Dendritic cell treated with granulocyte-macrophage colony-stimulating factor and Interleukin-4, amounts not matched to agents 40 ng/mL and 50 ng/mL, for 4 days (primary cell): ENCODE measurements at regions not wholly inside any gene's neighbourhood (a gene's known extent, or its start where the extent isn't known, plus 50 kb on each side); places are given as distances from the start of the nearest gene placed in this dataset.

Experiments used
- H3K27ac Mint-ChIP-seq: one replicate; pipeline ENCODE4 v1.8.0; 2022; ENCODE audit warnings: mild to moderate bottlenecking, mixed read lengths
- H3K27me3 Mint-ChIP-seq: one replicate; pipeline ENCODE4 v1.8.0; 2022; ENCODE audit warnings: mild to moderate bottlenecking, mixed read lengths
- H3K36me3 Mint-ChIP-seq: one replicate; pipeline ENCODE4 v1.8.0; 2022; ENCODE audit warnings: low read depth, mixed read lengths
- H3K4me1 Mint-ChIP-seq: one replicate; pipeline ENCODE4 v1.8.0; 2022; ENCODE audit warnings: low read depth, mixed read lengths
- H3K4me3 Mint-ChIP-seq: one replicate; pipeline ENCODE4 v1.8.0; 2022; ENCODE audit warnings: mild to moderate bottlenecking, moderate library complexity, mixed read lengths
- H3K9me3 Mint-ChIP-seq: one replicate; pipeline ENCODE4 v1.8.0; 2022; ENCODE audit warnings: mixed read lengths
- intact Hi-C: fragments of 100-400 bp; cut with micrococcal nuclease; formaldehyde crosslinking; loops from one replicate; pipeline ENCODE4 v1.15.0; 2022

GRCh38 chr1:221462345-221462744 is 279.5 kb downstream of the DUSP10 start:
- H3K36me3 Mint-ChIP-seq: no peaks in the 10 kb centered on the region
- intact Hi-C loops: no loop called here
- H3K27ac Mint-ChIP-seq: no peak overlapping the region
- no peaks in the 10 kb centered on the region for H3K9me3 Mint-ChIP-seq
- no peaks in the 10 kb centered on the region for H3K4me1 Mint-ChIP-seq
- H3K27me3 Mint-ChIP-seq: no peaks in the 10 kb centered on the region
- H3K4me3 Mint-ChIP-seq: no peak overlapping the region

- Mint-ChIP-seq H3K36me3 (no peaks in the 10 kb centered on the region), H3K4me1 (no peaks in the 10 kb centered on the region), H3K27me3 (peaks cover 2% of the 10 kb centered on the region), H3K27ac (no peak overlapping the region), H3K4me3 (no peak overlapping the region), H3K9me3 (no peaks in the 10 kb centered on the region)
- intact Hi-C loops: no loop called here
These were observed 273.3 kb downstream of the DUSP10 start for GRCh38 chr1:221468546-221468945.

DNA sequence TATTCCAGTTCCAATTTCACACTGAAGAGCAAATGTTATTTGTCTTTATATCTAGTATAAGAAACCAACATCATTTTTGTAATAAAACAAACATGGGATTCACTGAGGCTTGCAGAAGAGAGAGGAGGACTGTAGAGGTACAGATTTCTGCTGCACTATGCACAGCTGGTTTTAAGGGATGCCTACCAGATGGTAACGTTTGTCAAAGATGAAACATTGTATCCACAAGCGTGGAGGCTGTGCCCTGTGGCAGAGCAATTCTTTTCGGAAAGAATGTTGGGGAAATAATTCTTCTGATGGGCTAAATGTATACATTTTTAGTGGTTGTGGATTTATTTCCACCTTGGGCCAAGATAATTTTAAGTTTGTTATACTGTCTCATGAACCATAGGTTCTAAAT is 272.4 kb downstream of the DUSP10 start:
- H3K27ac Mint-ChIP-seq: no peak overlapping the region
- no peaks in the 10 kb centered on the region for H3K9me3 Mint-ChIP-seq
- H3K4me1 Mint-ChIP-seq: no peaks in the 10 kb centered on the region
- H3K4me3 Mint-ChIP-seq: no peak overlapping the region
- intact Hi-C loops: no loop called here
- no peaks in the 10 kb centered on the region for H3K36me3 Mint-ChIP-seq
- H3K27me3 Mint-ChIP-seq: peaks cover 2% of the 10 kb centered on the region

GRCh38 chr1:221470000-221470698 is 271.7 kb downstream of the DUSP10 start:
- intact Hi-C loops: no loop called here
- Mint-ChIP-seq H3K36me3 (no peaks in the 10 kb centered on the region), H3K4me1 (no peaks in the 10 kb centered on the region), H3K27me3 (peaks cover 2% of the 10 kb centered on the region), H3K9me3 (no peaks in the 10 kb centered on the region), H3K27ac (no peak overlapping the region), H3K4me3 (no peak overlapping the region)

DNA sequence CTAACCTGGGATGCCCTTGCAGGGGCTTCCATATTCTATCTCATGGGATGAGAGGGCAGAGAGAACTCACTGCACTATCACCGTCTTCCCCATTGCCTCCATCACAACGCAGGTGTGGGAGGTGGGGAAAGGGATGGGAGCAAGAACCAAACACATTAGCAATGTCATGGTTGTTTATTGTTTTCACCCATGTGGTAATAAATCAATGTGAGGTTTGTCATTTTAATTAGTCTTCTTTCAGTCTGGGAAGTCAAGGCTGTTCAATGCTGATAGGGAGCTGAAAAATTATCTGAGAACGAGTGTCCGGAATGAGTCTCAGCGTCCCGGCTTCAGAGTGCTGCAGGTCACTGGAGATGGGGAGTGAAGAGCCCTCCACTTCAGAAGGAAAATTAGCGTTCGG is 268.5 kb downstream of the DUSP10 start:
- H3K4me1 Mint-ChIP-seq: no peaks in the 10 kb centered on the region
- no peaks in the 10 kb centered on the region for H3K36me3 Mint-ChIP-seq
- peaks cover 2% of the 10 kb centered on the region for H3K27me3 Mint-ChIP-seq
- H3K4me3 Mint-ChIP-seq: no peak overlapping the region
- H3K27ac Mint-ChIP-seq: no peak overlapping the region
- intact Hi-C loops: no loop called here
- no peaks in the 10 kb centered on the region for H3K9me3 Mint-ChIP-seq

GRCh38 chr1:221477252-221477651 is 264.6 kb downstream of the DUSP10 start:
- Mint-ChIP-seq H3K4me3 (no peak overlapping the region), H3K4me1 (no peaks in the 10 kb centered on the region), H3K36me3 (no peaks in the 10 kb centered on the region), H3K27me3 (peaks cover 2% of the 10 kb centered on the region), H3K27ac (no peak overlapping the region), H3K9me3 (no peaks in the 10 kb centered on the region)
- intact Hi-C loops: no loop called here

- H3K27ac Mint-ChIP-seq: no peak overlapping the region
- H3K27me3 Mint-ChIP-seq: peaks cover 2% of the 10 kb centered on the region
- H3K9me3 Mint-ChIP-seq: no peaks in the 10 kb centered on the region
- no peaks in the 10 kb centered on the region for H3K36me3 Mint-ChIP-seq
- intact Hi-C loops: no loop called here
- H3K4me1 Mint-ChIP-seq: no peaks in the 10 kb centered on the region
- no peak overlapping the region for H3K4me3 Mint-ChIP-seq
These were observed 263.6 kb downstream of the DUSP10 start for GRCh38 chr1:221478050-221478949.

DNA sequence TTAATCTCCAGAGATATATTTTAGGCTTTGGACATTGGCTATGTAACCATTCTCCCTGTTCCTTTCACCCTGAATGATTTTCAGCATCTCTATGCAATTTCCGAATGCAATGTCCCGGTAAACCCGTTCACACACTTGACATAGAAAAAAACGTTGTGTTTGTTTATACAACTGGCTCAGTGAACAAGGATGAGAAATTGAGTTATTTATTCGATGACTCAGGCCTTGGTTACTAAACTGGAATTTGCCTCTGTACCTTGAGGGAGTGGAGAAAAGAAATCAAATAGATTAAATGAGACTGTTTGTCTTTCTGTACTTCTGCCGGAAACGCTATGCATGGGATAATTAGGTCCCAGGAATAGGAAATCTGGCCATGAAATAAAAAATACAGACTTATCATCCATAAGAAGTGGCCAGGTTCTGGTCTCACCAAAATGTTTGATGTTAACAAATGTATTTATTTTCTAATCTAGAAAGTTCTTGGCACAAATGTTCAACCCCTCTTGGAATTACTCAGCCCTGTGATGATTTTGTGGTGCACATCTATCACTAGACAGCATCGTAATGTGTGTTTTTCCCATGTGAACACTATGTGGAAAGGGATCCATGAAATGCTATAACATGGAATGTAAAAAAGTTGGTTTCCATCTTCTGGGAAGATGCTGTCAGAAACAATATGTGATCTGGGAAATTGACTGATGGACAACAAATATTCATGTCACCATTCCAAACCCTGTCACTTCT is 253.9 kb downstream of the DUSP10 start:
- intact Hi-C loops: loop anchor here (10.0 kb wide), 1 partner anchor 677 kb away; no protein-coding TSS in a partner anchor

GRCh38 chr1:221488550-221488949 is 253.3 kb downstream of the DUSP10 start:
- Mint-ChIP-seq H3K27ac (no peak overlapping the region), H3K4me1 (no peaks in the 10 kb centered on the region), H3K36me3 (no peaks in the 10 kb centered on the region), H3K27me3 (no peaks in the 10 kb centered on the region), H3K9me3 (no peaks in the 10 kb centered on the region), H3K4me3 (no peak overlapping the region)
- intact Hi-C loops: loop anchor here (10.0 kb wide), 1 partner anchor 676 kb away; no protein-coding TSS in a partner anchor

More for the DNA sequence above, 253.9 kb downstream of the DUSP10 start:
- H3K36me3 Mint-ChIP-seq: no peaks in the 10 kb centered on the region
- H3K27ac Mint-ChIP-seq: no peak overlapping the region
- no peak overlapping the region for H3K4me3 Mint-ChIP-seq
- H3K9me3 Mint-ChIP-seq: no peaks in the 10 kb centered on the region
- H3K4me1 Mint-ChIP-seq: no peaks in the 10 kb centered on the region
- no peaks in the 10 kb centered on the region for H3K27me3 Mint-ChIP-seq

DNA sequence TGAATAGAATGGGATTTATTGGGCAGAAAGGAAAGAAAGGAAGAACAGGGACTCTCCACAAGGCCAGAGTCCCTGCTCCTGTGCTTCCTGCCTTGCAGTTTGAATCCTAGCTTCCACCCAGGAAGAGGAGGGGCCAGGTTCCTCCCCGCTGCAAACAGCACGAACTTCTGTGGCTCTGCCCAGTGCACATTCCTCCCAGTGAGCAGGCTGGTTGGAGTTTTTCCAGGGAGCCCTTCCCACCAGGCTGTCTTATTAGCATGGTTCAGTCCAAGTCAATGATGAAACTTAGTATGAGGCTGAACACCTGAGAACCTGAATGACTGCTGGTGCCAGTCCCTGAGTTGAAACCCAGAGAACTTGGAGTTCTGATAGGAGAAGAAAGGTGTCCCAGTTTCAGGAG is 247.2 kb downstream of the DUSP10 start:
- intact Hi-C loops: no loop called here
- H3K4me3 Mint-ChIP-seq: no peak overlapping the region
- no peaks in the 10 kb centered on the region for H3K9me3 Mint-ChIP-seq
- no peak overlapping the region for H3K27ac Mint-ChIP-seq
- no peaks in the 10 kb centered on the region for H3K27me3 Mint-ChIP-seq
- H3K4me1 Mint-ChIP-seq: no peaks in the 10 kb centered on the region
- H3K36me3 Mint-ChIP-seq: no peaks in the 10 kb centered on the region

GRCh38 chr1:221497046-221497445 is 244.8 kb downstream of the DUSP10 start:
- Mint-ChIP-seq H3K36me3 (no peaks in the 10 kb centered on the region), H3K27ac (no peak overlapping the region), H3K9me3 (no peaks in the 10 kb centered on the region), H3K27me3 (no peaks in the 10 kb centered on the region), H3K4me3 (no peak overlapping the region), H3K4me1 (no peaks in the 10 kb centered on the region)
- intact Hi-C loops: no loop called here

DNA sequence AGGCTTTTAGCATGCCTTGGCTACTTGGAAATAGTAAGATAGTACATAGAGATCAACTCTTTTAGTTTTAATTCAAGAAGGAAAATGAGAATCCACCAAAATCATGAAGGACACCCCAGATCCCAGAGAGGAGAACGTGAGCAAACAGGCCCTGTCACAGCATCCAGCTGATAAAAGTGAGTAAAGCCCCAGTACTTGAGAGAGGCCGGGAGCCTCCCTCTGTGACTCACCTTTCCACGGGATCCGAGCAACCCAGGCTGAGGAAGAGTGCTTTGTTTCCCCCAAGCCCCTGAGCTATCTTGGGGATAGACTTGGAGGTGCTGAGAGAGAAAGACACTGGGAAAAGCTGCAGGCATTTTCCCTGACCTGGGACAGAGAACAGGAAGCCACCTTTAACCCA is 238.6 kb downstream of the DUSP10 start:
- Mint-ChIP-seq H3K9me3 (peaks cover 21% of the 10 kb centered on the region), H3K4me1 (no peaks in the 10 kb centered on the region), H3K27ac (no peak overlapping the region), H3K27me3 (no peaks in the 10 kb centered on the region), H3K36me3 (no peaks in the 10 kb centered on the region), H3K4me3 (no peak overlapping the region)
- intact Hi-C loops: no loop called here

- Mint-ChIP-seq H3K36me3 (no peaks in the 10 kb centered on the region), H3K27me3 (no peaks in the 10 kb centered on the region), H3K4me1 (peaks cover 7% of the 10 kb centered on the region), H3K27ac (no peak overlapping the region), H3K9me3 (peaks cover 13% of the 10 kb centered on the region), H3K4me3 (no peak overlapping the region)
- intact Hi-C loops: no loop called here
These were observed 232.1 kb downstream of the DUSP10 start for GRCh38 chr1:221509575-221510355.
